Activated CD4-positive, alpha-beta T cell treated with anti-CD3 and anti-CD28 coated beads for 48 hours (primary cell): ENCODE measurements at regions not wholly inside any gene's neighbourhood (a gene's known extent, or its start where the extent isn't known, plus 50 kb on each side); places are given as distances from the start of the nearest gene placed in this dataset.

ENCODE experiments used
- DNase-seq: peaks from one replicate; pipeline ENCODE4 v3.0.0-alpha.2; 2020

DNA sequence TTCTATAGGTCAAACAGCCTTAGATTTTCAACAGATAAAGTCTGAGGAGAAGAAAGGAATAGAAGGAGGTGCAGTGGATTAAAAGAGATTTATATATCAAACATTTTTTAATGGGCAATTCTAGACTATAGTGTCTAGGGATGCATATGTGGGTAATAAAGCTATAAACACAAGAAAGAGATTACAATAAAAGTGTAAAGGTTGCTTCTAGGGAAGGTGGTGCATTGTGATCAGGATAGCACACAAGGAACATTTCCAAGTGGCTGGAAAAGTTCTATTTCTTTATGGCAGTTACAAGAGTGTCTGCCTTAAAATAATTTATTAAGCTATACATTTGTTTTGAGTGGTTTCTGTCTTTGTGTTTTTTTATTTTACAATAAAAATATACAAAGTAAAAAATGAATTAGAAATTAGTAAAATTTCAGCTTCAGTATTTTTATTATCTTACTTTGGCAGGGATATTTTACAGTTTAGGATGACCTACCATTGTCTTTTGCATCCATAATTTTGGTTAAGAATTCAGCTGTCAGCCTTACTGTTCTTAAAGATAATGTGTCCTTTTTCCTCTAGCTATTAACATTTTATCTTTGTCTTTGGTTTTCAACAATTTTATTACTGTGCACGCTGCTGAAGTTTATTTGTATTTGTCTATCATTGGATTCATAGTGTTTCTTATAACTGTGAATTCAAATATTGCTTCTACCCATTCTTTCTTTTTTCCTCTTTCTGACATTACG is 221.8 kb downstream of the LACC1 start:
- no peak for DNase-seq

DNA sequence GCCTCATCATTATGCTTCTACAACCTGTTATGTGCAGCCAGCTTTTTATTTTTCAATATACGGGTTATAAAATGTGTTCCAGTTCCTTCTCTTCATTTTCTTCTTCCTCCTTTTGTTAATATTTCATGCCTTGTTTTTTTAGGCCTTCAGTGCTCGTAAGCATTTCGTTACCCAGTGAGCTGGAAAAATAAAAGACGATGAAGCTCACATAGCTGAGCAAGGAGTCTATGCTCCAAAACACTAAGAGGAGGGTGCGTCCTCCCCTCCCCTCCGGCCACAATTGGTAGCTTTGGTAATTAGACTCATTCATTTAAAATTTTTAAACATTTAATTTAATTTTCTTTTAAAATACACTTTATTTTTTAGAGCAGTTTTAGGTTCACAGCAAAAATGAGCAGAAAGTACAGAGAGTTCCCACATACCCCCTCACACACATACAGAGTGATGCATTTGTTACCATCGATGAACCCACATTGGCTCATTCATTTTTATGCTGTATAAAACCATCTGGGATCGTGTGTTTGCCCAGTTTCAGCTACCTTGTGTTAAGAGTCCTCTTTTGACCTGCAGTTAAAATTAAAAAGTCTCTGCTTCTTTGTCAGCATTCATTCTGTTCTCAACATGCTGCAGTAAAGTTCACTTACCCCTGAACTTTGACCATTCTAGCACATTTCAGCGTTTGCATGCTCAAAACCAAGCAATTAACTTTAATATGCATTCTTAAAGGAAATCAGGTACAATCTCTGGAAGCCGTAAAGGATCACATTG is 223.9 kb downstream of the LACC1 start:
- DNase-seq: no peak

- DNase-seq: no peak
Observed at GRCh38 chr13:44104197-44104490, 224.4 kb downstream of the LACC1 start.

DNA sequence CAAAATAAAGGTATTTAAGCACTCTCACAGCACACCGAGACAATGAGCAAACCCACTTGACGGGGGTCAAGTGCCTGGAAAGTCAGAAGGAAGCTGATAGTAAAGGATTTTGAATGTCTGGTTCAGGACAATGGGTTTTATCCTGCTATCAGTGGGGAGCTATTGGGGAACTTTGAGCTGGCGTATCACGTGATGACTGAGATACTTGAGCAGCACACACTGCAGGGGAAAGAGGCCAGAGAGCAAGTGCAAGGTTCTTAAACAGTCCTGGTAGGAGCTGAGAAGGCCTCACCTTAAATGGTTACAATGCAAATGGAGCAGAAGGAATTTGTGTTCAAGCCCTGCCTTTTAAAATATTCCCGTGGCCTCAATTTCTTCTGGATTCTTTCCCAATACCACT is 225.3 kb downstream of the LACC1 start:
- DNase-seq: no peak

DNA sequence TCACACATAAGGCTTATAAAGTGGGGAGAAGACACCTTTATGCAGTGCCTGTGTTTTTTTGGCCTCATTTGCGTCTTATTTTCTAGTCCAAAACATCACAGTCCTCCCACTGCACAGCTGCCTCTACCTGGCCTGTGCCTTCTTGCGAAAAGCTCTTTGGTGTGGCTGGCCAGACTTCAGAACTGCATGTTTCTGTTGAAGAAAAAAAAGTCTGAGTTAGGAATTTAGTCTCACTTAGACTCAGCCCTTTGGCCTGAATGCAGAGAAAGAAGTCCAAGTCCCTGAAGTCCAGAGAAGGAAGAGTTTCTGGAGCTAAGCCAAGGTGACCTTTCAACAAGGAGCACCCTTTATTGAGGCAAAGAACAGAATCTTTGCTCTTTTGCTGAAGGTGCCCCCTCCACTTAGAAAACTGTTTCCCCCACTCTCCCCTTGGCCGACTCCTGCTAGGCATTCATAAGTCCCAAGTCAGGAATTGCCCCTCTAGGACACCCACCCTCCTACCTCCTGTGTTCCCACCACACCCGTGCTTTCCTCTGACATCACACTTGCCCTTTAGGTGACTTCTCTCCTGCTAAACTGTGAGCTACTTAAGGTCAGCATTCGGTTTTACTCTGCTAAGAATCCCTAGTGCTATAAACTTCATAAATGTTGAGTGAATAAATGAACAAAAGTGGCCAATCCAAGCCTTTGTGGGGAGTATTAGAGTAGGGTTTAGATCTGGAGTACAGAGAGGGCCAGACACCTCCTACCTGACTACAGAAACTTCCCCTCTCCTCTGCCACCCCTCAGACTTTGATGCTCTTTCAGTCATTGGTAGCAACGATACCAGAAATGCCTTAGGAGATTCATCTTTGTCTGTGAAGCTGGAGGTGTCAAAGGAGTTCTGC is 226.8 kb downstream of the LACC1 start:
- DNase-seq: no peak

GRCh38 chr13:44107357-44108121 is 227.8 kb downstream of the LACC1 start:
- DNase-seq: no peak

DNA sequence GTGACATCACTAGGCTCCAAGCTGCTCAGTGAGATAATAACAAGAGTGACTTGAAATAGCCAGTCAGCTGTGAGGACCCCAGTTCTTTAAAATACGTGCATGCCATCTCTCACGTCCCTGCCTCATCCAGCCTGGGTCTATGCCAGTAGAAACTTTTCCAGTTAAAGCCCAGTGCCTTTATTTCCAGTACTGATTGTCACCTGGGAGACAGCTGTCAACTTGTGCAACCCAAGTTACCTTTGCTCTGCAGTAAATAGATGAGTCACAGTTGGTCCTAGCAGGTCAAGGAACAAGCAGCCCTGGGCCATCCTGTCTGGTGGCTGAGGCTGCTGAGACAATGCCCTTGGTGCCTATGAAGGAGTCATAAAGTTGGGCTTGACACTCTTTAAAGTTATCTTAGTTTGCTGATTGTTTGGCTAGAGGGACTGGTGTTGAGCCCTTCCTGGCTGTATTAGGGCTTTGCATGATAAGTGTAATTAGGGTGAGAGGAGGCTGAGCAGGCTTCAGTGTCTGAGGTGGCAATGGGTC is 228.7 kb downstream of the LACC1 start:
- no peak for DNase-seq

- no peak for DNase-seq
Observed at GRCh38 chr13:44110091-44110621, 230.5 kb downstream of the LACC1 start.

GRCh38 chr13:44111701-44112100 is 232.0 kb downstream of the LACC1 start:
- DNase-seq: no peak

GRCh38 chr13:44112700-44113329 is 233.1 kb downstream of the LACC1 start:
- DNase-seq: no peak

DNA sequence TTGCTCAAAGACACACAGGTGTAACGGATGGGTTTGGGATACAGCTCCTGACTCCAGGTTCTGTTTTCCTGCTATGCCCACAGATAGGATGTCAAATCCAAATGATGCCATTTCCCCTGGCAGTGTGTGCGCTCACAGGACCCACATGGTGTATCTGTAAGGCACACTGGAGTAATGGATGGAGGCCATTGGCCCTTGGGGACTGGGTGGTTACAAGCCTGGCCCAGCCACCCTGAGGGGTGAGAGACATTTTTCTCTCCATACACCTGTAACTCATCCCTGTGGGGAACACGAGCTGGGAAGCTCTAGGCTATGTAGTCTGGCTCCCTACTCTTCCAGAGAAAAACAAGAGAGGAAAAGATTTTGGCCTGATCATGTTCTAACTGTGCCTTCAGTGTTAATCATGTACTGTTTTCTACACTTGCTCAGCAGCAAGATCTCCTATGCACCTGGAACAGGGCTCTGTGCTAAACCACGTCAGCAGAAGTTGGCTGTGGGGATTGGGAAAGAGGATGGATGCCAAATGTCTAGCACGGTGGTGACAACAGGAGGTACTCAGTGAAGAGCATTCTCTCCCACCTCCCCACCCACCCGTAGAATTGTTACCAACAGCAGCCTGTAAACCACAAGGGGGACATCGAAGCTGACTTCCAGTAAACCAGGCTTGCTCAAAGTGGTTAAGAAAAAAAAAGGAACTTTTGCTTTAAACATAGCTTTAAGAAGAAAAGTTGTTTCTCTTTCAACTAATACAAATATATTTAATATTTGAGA is 237.0 kb downstream of the LACC1 start:
- DNase-seq: no peak

GRCh38 chr13:44117351-44117750 is 237.6 kb downstream of the LACC1 start:
- DNase-seq: no peak

GRCh38 chr13:44117816-44118215 is 238.1 kb downstream of the LACC1 start:
- no peak for DNase-seq

DNA sequence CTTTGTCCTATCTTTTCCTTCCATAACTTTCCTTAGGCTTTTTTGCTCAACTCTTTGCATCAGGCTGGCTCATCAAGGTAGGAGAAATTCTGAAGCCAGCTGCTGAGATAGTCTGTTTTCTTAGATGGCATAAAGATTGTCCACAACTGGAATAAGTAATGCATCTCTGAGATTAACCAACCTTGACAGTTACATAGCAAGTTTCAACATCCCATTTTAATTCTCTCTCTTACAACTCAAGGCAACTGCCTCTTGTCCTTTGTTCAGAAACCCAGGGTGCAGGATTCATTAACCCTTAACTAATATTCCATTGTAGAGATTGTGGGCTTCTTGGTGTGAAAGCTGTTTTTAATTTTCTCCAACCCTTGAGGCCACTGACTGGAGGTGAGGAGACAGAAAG is 239.2 kb downstream of the LACC1 start:
- no peak for DNase-seq

DNA sequence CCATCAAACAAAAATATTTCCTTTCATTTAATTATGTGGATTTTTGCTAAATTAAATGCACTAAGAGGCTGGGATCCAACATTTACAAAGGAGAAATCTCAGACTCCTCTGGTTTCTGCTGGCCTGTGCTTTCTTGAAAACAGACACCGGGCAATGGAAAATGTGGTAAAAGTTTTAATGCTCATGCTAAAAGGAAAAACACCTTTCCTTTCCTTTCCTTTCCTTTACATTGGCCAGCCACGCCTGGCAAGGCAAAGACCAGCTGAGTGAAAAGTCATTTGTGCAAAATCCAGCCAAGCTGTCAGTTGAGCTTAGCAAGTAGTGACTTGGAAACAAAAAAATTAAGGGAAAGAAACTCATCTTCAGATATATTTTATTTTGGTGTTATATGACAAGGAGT is 240.3 kb downstream of the LACC1 start:
- DNase-seq: no peak

DNA sequence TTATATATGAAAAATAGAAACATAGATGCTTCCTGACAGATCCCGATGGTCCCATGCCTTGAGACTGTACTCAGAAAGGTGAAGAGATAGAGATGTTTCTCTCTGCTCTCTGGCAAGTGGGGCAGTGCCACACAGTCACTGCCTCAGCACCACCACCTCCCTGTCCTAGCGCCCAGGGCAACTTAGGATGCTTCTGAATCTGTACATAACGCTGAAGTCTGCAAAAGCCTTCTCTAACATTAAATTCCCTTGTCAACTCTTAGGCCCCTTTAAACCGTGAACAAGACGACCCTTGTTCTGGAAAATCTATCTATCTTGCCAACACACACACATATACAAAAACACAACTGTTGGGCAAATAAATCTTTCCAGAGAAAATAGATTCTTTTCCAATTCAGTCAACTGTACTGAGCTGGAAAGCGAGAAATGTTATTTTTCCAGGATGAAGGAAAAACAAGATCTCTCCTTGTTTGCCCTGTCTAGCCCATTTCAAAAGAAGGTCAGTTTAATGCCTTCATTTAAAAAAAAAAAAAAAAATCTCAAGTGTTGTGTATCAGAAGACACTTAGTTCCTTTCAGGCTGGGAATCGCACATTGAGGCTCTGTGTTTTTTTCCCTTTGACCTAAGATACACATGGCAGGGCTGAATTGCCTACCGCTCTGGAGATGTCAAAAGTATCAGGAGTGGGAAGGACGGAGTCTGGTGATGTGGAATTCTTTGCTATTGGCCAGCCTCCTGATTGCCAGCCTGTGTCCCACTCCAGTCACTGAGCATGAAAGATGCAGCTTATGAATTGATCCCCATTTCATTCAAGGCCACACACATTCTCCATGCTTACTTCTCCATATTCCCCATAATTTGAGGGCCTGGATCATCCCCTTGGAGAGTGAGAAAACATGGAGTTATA is 241.4 kb downstream of the LACC1 start:
- DNase-seq: no peak

- DNase-seq: no peak
Observed at GRCh38 chr13:44124352-44124751, 244.6 kb downstream of the LACC1 start.

DNA sequence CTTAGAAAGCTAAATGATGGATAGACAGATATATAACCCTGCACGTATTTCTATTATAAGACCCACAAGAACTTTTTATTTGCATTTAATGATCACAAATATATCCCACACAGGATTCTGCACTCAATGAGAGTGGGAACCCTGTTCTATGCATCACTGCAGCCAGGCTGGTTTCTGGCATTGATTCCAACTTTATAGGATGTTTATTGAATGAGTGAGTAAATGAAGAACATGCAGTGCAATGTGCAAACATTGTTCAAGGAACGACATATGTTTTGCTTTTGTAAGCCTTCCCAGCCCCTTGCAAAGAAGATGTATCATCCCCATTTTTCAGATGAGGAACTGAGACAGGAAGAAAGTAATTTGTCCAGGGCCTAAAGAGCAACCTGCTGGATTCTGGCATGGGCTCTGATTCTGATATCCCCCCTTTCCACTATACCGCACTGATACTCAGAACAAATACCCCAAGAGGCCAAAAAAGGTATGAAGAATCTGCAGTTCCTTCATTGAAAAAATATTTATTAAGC is 246.3 kb downstream of the LACC1 start:
- no peak for DNase-seq

DNA sequence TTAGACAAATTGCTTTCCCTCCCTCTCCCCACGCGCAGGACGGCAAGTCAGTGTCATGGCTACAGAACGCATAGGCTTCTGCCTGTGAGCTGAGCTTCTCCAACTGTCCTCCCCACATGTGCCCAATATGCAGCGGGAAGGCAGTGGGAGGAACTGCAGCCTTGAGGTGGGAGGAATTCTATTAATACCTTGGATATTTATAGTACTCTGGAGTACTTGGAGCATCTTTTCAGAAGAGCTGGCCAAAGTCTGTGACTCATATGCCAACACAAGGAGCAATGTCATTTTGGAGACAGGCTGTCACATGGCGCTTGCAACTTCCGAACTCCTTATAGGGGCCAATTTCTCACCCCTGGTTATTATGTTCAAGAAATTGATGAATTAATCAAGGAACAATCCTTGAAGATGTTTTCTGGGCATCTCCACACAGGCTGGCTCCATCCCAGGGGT is 245.0 kb upstream of the SERP2 start:
- no peak for DNase-seq

- no peak for DNase-seq
Observed at GRCh38 chr13:44129418-44129817, 244.2 kb upstream of the SERP2 start.
